ENCODE measurements at regions not wholly inside any gene's neighbourhood (a gene's known extent, or its start where the extent isn't known, plus 50 kb on each side); places are given as distances from the start of the nearest gene placed in this dataset.

DNA sequence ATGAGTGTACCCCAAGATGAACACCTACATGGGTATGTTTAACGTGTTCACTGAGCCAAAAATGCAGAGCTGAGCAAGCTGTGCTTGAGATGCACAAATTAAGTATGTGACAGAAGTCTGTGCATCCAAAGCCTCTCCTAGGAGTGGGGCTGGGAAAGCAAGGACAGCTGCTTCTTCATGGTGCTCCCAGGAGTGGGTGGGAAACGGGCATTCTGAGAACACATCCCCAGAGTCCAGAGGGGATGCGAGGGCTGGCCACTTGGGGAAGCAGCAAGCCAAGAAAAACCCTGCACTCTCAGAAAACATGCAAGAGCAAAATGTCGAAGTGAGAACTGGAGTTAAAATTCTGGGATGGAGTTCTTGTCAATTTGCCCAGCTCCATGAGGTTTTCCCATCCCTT is 414.3 kb downstream of the BCAT1 start:
- TF ChIP-seq ZNF572 (CRISPR knock-in tag; IDR thresholded peaks at IDR 0.05) (no peak), POLR2AphosphoS5 (IDR thresholded peaks at IDR 0.05; ENCODE audit: low read depth, low read length) (no peak), PHF20 (CRISPR knock-in tag; IDR thresholded peaks at IDR 0.05) (no peak), CHD2 (IDR thresholded peaks at IDR 0.05; ENCODE audit: low read depth, low read length) (no peak)

Measured in HepG2 (cell line).